CD14-positive monocyte (primary cell): ENCODE measurements at regions not wholly inside any gene's neighbourhood (a gene's known extent, or its start where the extent isn't known, plus 50 kb on each side); places are given as distances from the start of the nearest gene placed in this dataset.

Experiments
- DNase-seq, 3 donors: peaks; one replicate each; pipeline ENCODE4 v3.0.0-alpha.2; 2011 to 2022
- H2AFZ ChIP-seq: 2 replicates; pipeline ENCODE4 v1.6.0; 2012; ENCODE audit warnings: mild to moderate bottlenecking, low read depth, low read length, inconsistent platforms; ENCODE audit not compliant: insufficient read depth, poor library complexity, severe bottlenecking
- H3K27ac ChIP-seq, 2 donors: 1 replicate in 1 of 2; 2 replicates in 1 of 2; pipeline ENCODE4 v1.5.1; 2012 to 2013; ENCODE audit warnings: low read length in 2 of 2, control low read depth in 1 of 2, inconsistent platforms in 1 of 2, low read depth in 1 of 2, mild to moderate bottlenecking in 1 of 2
- H3K27me3 ChIP-seq, 2 donors: one replicate each; pipeline versions ENCODE4 v1.6.0 to v1.6.1; 2011 to 2013; ENCODE audit warnings: low read length in 2 of 2; ENCODE audit not compliant: control insufficient read depth in 2 of 2, insufficient read depth in 2 of 2
- H3K36me3 ChIP-seq, 2 donors: replicated peaks in 1 of 2; 1 replicate in 1 of 2; 2 replicates in 1 of 2; pipeline versions ENCODE4 v1.5.1 to v1.6.1; 2012 to 2013; ENCODE audit warnings: low read length in 2 of 2, control low read depth in 1 of 2, inconsistent platforms in 1 of 2, mild to moderate bottlenecking in 1 of 2; ENCODE audit not compliant: insufficient read depth in 2 of 2, control insufficient read depth in 1 of 2
- H3K4me1 ChIP-seq, 2 donors: 1 replicate in 1 of 2; 2 replicates in 1 of 2; pipeline versions ENCODE4 v1.5.1 to v1.6.1; 2012 to 2013; ENCODE audit warnings: low read length in 2 of 2, control low read depth in 1 of 2, inconsistent platforms in 1 of 2, mild to moderate bottlenecking in 1 of 2, moderate library complexity in 1 of 2; ENCODE audit not compliant: insufficient read depth in 2 of 2, control insufficient read depth in 1 of 2
- H3K4me2 ChIP-seq: replicated peaks from 2 replicates; pipeline ENCODE3; 2012; ENCODE audit warnings: low read length, moderate library complexity, mild to moderate bottlenecking; ENCODE audit not compliant: poor library complexity, severe bottlenecking; ENCODE audit errors: extremely low read depth
- H3K4me3 ChIP-seq, 3 experiments: fragments of 200-600 bp in 1 of 3; sonication (generic) in 1 of 3; replicated peaks in 1 of 3; 1 replicate in 2 of 3; 2 replicates in 1 of 3; pipeline ENCODE4 v1.5.1; 2011 to 2013; ENCODE audit warnings: low read length in 3 of 3, mild to moderate bottlenecking in 3 of 3, control low read depth in 2 of 3, low read depth in 2 of 3, inconsistent platforms in 1 of 3, moderate library complexity in 1 of 3
- H3K79me2 ChIP-seq: 2 replicates; pipeline ENCODE4 v1.6.0; 2012; ENCODE audit warnings: mild to moderate bottlenecking, control low read depth, inconsistent platforms, low read length, moderate library complexity; ENCODE audit not compliant: insufficient read depth
- H3K9ac ChIP-seq: 2 replicates; pipeline ENCODE4 v1.6.0; 2017; ENCODE audit warnings: low read length, mild to moderate bottlenecking; ENCODE audit not compliant: insufficient read depth, poor library complexity, severe bottlenecking
- H3K9me3 ChIP-seq, 2 donors: replicated peaks in 1 of 2; 1 replicate in 1 of 2; 2 replicates in 1 of 2; pipeline versions ENCODE4 v1.5.1 to v1.6.1; 2012 to 2013; ENCODE audit warnings: low read length in 2 of 2, control low read depth in 1 of 2; ENCODE audit not compliant: control insufficient read depth in 1 of 2, insufficient read depth in 1 of 2
- H4K20me1 ChIP-seq: 2 replicates; pipeline ENCODE4 v1.6.0; 2012; ENCODE audit warnings: mild to moderate bottlenecking, low read length, control low read depth, moderate library complexity; ENCODE audit not compliant: insufficient read depth
- H3K27ac Mint-ChIP-seq, 7 donors: one replicate each; pipeline ENCODE4 v1.8.0; 2020; ENCODE audit warnings: mild to moderate bottlenecking in 7 of 7, mixed read lengths in 7 of 7, moderate library complexity in 6 of 7, inconsistent platforms in 2 of 7
- H3K27me3 Mint-ChIP-seq, 3 donors: one replicate each; pipeline ENCODE4 v1.8.0; 2021 to 2022; ENCODE audit warnings: low read depth in 3 of 3, mild to moderate bottlenecking in 3 of 3, mixed read lengths in 3 of 3, moderate library complexity in 3 of 3, inconsistent platforms in 1 of 3
- H3K36me3 Mint-ChIP-seq, 2 donors: one replicate each; pipeline ENCODE4 v1.8.0; 2020; ENCODE audit warnings: mixed read lengths in 2 of 2, inconsistent platforms in 1 of 2, mild to moderate bottlenecking in 1 of 2
- H3K4me1 Mint-ChIP-seq: one replicate; pipeline ENCODE4 v1.8.0; 2020; ENCODE audit warnings: mild to moderate bottlenecking, mixed read lengths
- H3K4me3 Mint-ChIP-seq, 2 donors: one replicate each; pipeline ENCODE4 v1.8.0; 2020; ENCODE audit warnings: mild to moderate bottlenecking in 2 of 2, mixed read lengths in 2 of 2, moderate library complexity in 1 of 2
- H3K9me3 Mint-ChIP-seq, 7 donors: one replicate each; pipeline ENCODE4 v1.8.0; 2020 to 2022; ENCODE audit warnings: mixed read lengths in 7 of 7, mild to moderate bottlenecking in 6 of 7, moderate library complexity in 6 of 7, inconsistent platforms in 2 of 7
- WGBS: methylation state at CpG from one replicate; pipeline ENCODE4 v1.1.5; 2013; ENCODE audit warnings: missing lambda C conversion rate; ENCODE audit not compliant: insufficient coverage; 5-methylcytosine and 5-hydroxymethylcytosine counted together
- intact Hi-C, 2 donors: fragments of 100-400 bp; cut with micrococcal nuclease; formaldehyde crosslinking; loops; one replicate each; pipeline versions ENCODE4 v1.15.0 to v1.15.1; 2023
- TF ChIP-seq, protein P1 (sequence below): fragments of 200-600 bp; IDR thresholded peaks from one replicate; pipeline ENCODE4 v1.8.0; 2022; ENCODE audit warnings: antibody characterized with exemption, mild to moderate bottlenecking

- H3K27ac Mint-ChIP-seq: peak overlapping the region; percentile 92 to 99 (median 97)
Observed at GRCh38 chr11:111019451-111019850, 226.1 kb upstream of the POU2AF2 start.

GRCh38 chr11:111018566-111018965 lies 227.0 kb upstream of the POU2AF2 start:
- Histone ChIP-seq H4K20me1 (no peaks in the 10 kb centered on the region), H3K4me2 (peak overlapping the region; percentile 64), H3K4me3 (peak overlapping the region in 1 of 3 experiments; percentile 57), H3K9me3 (no peaks in the 10 kb centered on the region), H3K4me1 (peaks cover 68 to 74% of the 10 kb centered on the region in 2 donors), H3K27me3 (no peaks in the 10 kb centered on the region), H2AFZ (no peak overlapping the region), H3K9ac (no peak overlapping the region), H3K36me3 (no peaks in the 10 kb centered on the region), H3K79me2 (no peaks in the 10 kb centered on the region), H3K27ac (peak overlapping the region; percentile 76 to 80)
- intact Hi-C loops: no loop called here
- Mint-ChIP-seq H3K4me1 (peaks cover 67% of the 10 kb centered on the region), H3K9me3 (peaks cover 0 to 3% (median 0%) of the 10 kb centered on the region in 7 donors), H3K27me3 (peaks cover 0 to 7% (median 3%) of the 10 kb centered on the region in 3 donors), H3K36me3 (no peaks in the 10 kb centered on the region), H3K27ac (peak overlapping the region; percentile 92 to 99 (median 97)), H3K4me3 (peak overlapping the region in 1 of 2 donors; percentile 88)
- WGBS: no CpG with 5 or more reads among the region's 3 CpGs
- DNase-seq: peak; percentile 28 to 52 (median 37)
- TF ChIP-seq, protein P1, sequence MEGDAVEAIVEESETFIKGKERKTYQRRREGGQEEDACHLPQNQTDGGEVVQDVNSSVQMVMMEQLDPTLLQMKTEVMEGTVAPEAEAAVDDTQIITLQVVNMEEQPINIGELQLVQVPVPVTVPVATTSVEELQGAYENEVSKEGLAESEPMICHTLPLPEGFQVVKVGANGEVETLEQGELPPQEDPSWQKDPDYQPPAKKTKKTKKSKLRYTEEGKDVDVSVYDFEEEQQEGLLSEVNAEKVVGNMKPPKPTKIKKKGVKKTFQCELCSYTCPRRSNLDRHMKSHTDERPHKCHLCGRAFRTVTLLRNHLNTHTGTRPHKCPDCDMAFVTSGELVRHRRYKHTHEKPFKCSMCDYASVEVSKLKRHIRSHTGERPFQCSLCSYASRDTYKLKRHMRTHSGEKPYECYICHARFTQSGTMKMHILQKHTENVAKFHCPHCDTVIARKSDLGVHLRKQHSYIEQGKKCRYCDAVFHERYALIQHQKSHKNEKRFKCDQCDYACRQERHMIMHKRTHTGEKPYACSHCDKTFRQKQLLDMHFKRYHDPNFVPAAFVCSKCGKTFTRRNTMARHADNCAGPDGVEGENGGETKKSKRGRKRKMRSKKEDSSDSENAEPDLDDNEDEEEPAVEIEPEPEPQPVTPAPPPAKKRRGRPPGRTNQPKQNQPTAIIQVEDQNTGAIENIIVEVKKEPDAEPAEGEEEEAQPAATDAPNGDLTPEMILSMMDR: no peak

More at GRCh38 chr11:111019451-111019850, 226.1 kb upstream of the POU2AF2 start:
- Histone ChIP-seq H3K9ac (peak overlapping the region; percentile 9), H4K20me1 (no peaks in the 10 kb centered on the region), H3K9me3 (no peaks in the 10 kb centered on the region), H3K27ac (peak overlapping the region; percentile 76 to 80), H3K79me2 (no peaks in the 10 kb centered on the region), H2AFZ (peak overlapping the region; percentile 26), H3K27me3 (no peaks in the 10 kb centered on the region), H3K36me3 (no peaks in the 10 kb centered on the region), H3K4me3 (peak overlapping the region in 1 of 3 experiments; percentile 57), H3K4me1 (peaks cover 61 to 69% of the 10 kb centered on the region in 2 donors), H3K4me2 (peak overlapping the region; percentile 64)
- H3K36me3 Mint-ChIP-seq: no peaks in the 10 kb centered on the region
- H3K9me3 Mint-ChIP-seq: peaks cover 0 to 3% (median 0%) of the 10 kb centered on the region in 7 donors
- TF ChIP-seq, protein P1: no peak
- WGBS: 80% methylated on average over 1 of the region's 6 CpGs
- H3K4me1 Mint-ChIP-seq: peaks cover 62% of the 10 kb centered on the region
- peak; percentile 44 to 58 (median 55) for DNase-seq
- H3K27me3 Mint-ChIP-seq: peaks cover 0 to 3% (median 3%) of the 10 kb centered on the region in 3 donors
- H3K4me3 Mint-ChIP-seq: peak overlapping the region; percentile 58 to 88
- intact Hi-C loops: no loop called here
